Tibial nerve (tissue), 4 donors: ENCODE measurements at regions not wholly inside any gene's neighbourhood (a gene's known extent, or its start where the extent isn't known, plus 50 kb on each side); places are given as distances from the start of the nearest gene placed in this dataset.

Source experiments
- EP300 ChIP-seq, 2 donors: sonication (generic); formaldehyde crosslinking; IDR thresholded peaks; one replicate each; pipeline ENCODE4 v1.6.1; 2017; ENCODE audit warnings: antibody characterized with exemption in 2 of 2, mild to moderate bottlenecking in 1 of 2
- TF ChIP-seq, protein P1 (sequence below), 5 experiments: fragments of 200-600 bp in 3 of 5; fragments of 450-650 bp in 2 of 5; sonication (generic) in 3 of 5; IDR thresholded peaks; one replicate each; pipeline ENCODE4 v1.5.1; 2016 to 2019; ENCODE audit warnings: antibody characterized with exemption in 5 of 5, mild to moderate bottlenecking in 3 of 5, moderate library complexity in 2 of 5

DNA sequence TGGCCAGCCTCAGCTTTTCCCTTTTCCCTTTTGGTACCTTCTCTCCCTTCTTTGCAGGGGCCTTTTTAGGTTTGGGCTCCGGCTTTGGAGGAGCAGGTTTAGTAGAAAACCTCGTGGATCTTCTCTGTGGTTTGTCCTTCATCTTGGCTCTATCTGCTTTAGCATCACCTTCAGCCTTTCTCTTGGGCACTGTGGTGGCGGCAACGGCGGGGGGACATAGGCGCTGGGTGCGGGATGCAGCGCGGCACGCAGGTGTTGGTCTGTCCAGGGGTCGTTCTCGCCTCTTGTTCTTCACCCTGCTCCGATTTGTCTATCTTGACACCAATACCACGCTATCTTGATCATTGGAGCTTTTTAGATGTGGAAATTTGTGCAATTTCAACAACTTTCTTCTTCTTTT lies 64.5 kb upstream of the SMAD3 start:
- TF ChIP-seq, protein P1, sequence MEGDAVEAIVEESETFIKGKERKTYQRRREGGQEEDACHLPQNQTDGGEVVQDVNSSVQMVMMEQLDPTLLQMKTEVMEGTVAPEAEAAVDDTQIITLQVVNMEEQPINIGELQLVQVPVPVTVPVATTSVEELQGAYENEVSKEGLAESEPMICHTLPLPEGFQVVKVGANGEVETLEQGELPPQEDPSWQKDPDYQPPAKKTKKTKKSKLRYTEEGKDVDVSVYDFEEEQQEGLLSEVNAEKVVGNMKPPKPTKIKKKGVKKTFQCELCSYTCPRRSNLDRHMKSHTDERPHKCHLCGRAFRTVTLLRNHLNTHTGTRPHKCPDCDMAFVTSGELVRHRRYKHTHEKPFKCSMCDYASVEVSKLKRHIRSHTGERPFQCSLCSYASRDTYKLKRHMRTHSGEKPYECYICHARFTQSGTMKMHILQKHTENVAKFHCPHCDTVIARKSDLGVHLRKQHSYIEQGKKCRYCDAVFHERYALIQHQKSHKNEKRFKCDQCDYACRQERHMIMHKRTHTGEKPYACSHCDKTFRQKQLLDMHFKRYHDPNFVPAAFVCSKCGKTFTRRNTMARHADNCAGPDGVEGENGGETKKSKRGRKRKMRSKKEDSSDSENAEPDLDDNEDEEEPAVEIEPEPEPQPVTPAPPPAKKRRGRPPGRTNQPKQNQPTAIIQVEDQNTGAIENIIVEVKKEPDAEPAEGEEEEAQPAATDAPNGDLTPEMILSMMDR (IDR thresholded peaks at IDR 0.05), result no peak
- TF ChIP-seq EP300 (IDR thresholded peaks at IDR 0.05), result no peak
